RWPE2 (cell line): ENCODE measurements at regions not wholly inside any gene's neighbourhood (a gene's known extent, or its start where the extent isn't known, plus 50 kb on each side); places are given as distances from the start of the nearest gene placed in this dataset.

ENCODE experiments used
- ATAC-seq: fragments of 200-7000 bp; cut with Tn5 transposase; 3 replicates; pipeline ENCODE4 v1.9.1; 2021; ENCODE audit warnings: low read depth
- DNase-seq: peaks from one replicate; pipeline ENCODE4 v3.0.0-alpha.2; 2020; ENCODE audit warnings: low spot score
- H3K27ac ChIP-seq: fragments of 450-650 bp; 2 replicates; pipeline ENCODE4 v1.5.1; 2017; ENCODE audit warnings: mild to moderate bottlenecking; ENCODE audit not compliant: poor library complexity, severe bottlenecking
- H3K27me3 ChIP-seq: fragments of 250-450 bp; sonication (Bioruptor Pico); 2 replicates; pipeline ENCODE4 v1.5.1; 2021; ENCODE audit warnings: mild to moderate bottlenecking, moderate library complexity; ENCODE audit not compliant: insufficient read depth, poor library complexity, severe bottlenecking
- H3K36me3 ChIP-seq: fragments of 250-450 bp; sonication (Bioruptor Pico); 2 replicates; pipeline ENCODE4 v1.5.1; 2020; ENCODE audit warnings: low read depth, mild to moderate bottlenecking, moderate library complexity
- H3K4me1 ChIP-seq: fragments of 250-450 bp; sonication (Bioruptor Pico); 2 replicates; pipeline ENCODE4 v1.5.1; 2021; ENCODE audit warnings: mild to moderate bottlenecking, moderate library complexity; ENCODE audit not compliant: insufficient read depth, poor library complexity, severe bottlenecking
- H3K4me3 ChIP-seq: fragments of 250-450 bp; sonication (Bioruptor Pico); 2 replicates; pipeline ENCODE4 v1.5.1; 2021; ENCODE audit warnings: mild to moderate bottlenecking, moderate library complexity; ENCODE audit not compliant: severe bottlenecking
- H3K9me3 ChIP-seq: fragments of 250-450 bp; sonication (Bioruptor Pico); 2 replicates; pipeline ENCODE4 v1.5.1; 2021; ENCODE audit warnings: mild to moderate bottlenecking, moderate library complexity; ENCODE audit not compliant: severe bottlenecking
- CTCF ChIP-seq: fragments of 450-650 bp; IDR thresholded peaks from one replicate; pipeline ENCODE4 v1.5.1; 2017; ENCODE audit warnings: mild to moderate bottlenecking, moderate library complexity; ENCODE audit not compliant: poor library complexity, severe bottlenecking

GRCh38 chr15:38164507-38164906 is 88.1 kb upstream of the SPRED1 start:
- no peak for ATAC-seq
- no peak for TF ChIP-seq CTCF
- no peaks in the 10 kb centered on the region for H3K36me3 ChIP-seq
- H3K27me3 ChIP-seq = peaks cover 3% of the 10 kb centered on the region
- no peaks in the 10 kb centered on the region for H3K4me1 ChIP-seq
- no peaks in the 10 kb centered on the region for H3K9me3 ChIP-seq
- no peak for DNase-seq
- no peak overlapping the region for H3K4me3 ChIP-seq
- no peak overlapping the region for H3K27ac ChIP-seq

GRCh38 chr15:38168467-38169070 is 84.1 kb upstream of the SPRED1 start:
- Histone ChIP-seq H3K9me3 (no peaks in the 10 kb centered on the region), H3K27ac (no peak overlapping the region), H3K4me1 (no peaks in the 10 kb centered on the region), H3K36me3 (no peaks in the 10 kb centered on the region), H3K4me3 (no peak overlapping the region), H3K27me3 (no peaks in the 10 kb centered on the region)
- no peak for DNase-seq
- TF ChIP-seq CTCF = no peak
- ATAC-seq = peak; percentile 45; the same call in 2 of the 3 replicates

- TF ChIP-seq CTCF = no peak
- Histone ChIP-seq H3K9me3 (no peaks in the 10 kb centered on the region), H3K27me3 (no peaks in the 10 kb centered on the region), H3K36me3 (no peaks in the 10 kb centered on the region), H3K4me1 (no peaks in the 10 kb centered on the region), H3K27ac (no peak overlapping the region), H3K4me3 (no peak overlapping the region)
- DNase-seq (no peak), ATAC-seq (no peak)
Observed at GRCh38 chr15:38171973-38172372, 80.7 kb upstream of the SPRED1 start.

- peaks cover 4% of the 10 kb centered on the region for H3K27me3 ChIP-seq
Observed at GRCh38 chr15:38174691-38175090, 77.9 kb upstream of the SPRED1 start.

More at GRCh38 chr15:38174691-38175090, 77.9 kb upstream of the SPRED1 start:
- Histone ChIP-seq H3K9me3 (no peaks in the 10 kb centered on the region), H3K4me1 (no peaks in the 10 kb centered on the region), H3K36me3 (no peaks in the 10 kb centered on the region), H3K4me3 (no peak overlapping the region), H3K27ac (no peak overlapping the region)
- DNase-seq (no peak), ATAC-seq (no peak)
- no peak for TF ChIP-seq CTCF
